Keratinocyte (primary cell): ENCODE measurements at regions not wholly inside any gene's neighbourhood (a gene's known extent, or its start where the extent isn't known, plus 50 kb on each side); places are given as distances from the start of the nearest gene placed in this dataset.

ENCODE experiments used
- DNase-seq: peaks from one replicate; pipeline ENCODE4 v3.0.0-alpha.2; 2011; ENCODE audit warnings: low read depth, missing footprints, low spot score
- FAIRE-seq: peaks from 2 replicates; lab custom pipeline; 2011; peaks lifted over from hg19 to GRCh38; lab: Jason Lieb, UNC
- H2AFZ ChIP-seq: 2 replicates; pipeline ENCODE4 v1.6.0; 2012; ENCODE audit warnings: low read length, control low read depth, inconsistent platforms; ENCODE audit not compliant: control insufficient read depth
- H3K27ac ChIP-seq: 2 replicates; pipeline ENCODE4 v1.5.1; 2011; ENCODE audit warnings: low read length; ENCODE audit not compliant: control insufficient read depth, insufficient read depth
- H3K27me3 ChIP-seq: 3 replicates; pipeline ENCODE4 v1.6.0; 2011; ENCODE audit warnings: low read length; ENCODE audit not compliant: control insufficient read depth, insufficient read depth; ENCODE audit errors: extremely low read depth
- H3K36me3 ChIP-seq, 2 experiments: 2 replicates in 1 of 2; 3 replicates in 1 of 2; pipeline ENCODE4 v1.5.1; 2011; ENCODE audit warnings: low read length in 2 of 2, mild to moderate bottlenecking in 1 of 2; ENCODE audit not compliant: control insufficient read depth in 2 of 2, insufficient read depth in 2 of 2; ENCODE audit errors: extremely low read depth in 1 of 2
- H3K4me1 ChIP-seq: 3 replicates; pipeline ENCODE4 v1.5.1; 2011; ENCODE audit warnings: low read length; ENCODE audit not compliant: control insufficient read depth, insufficient read depth; ENCODE audit errors: extremely low read depth
- H3K4me2 ChIP-seq: 3 replicates; pipeline ENCODE4 v1.6.0; 2011; ENCODE audit warnings: low read depth, low read length; ENCODE audit not compliant: control insufficient read depth, insufficient read depth; ENCODE audit errors: extremely low read depth
- H3K4me3 ChIP-seq, 3 experiments: fragments of 200-600 bp in 1 of 3; sonication (generic) in 1 of 3; 2 replicates in 2 of 3; 3 replicates in 1 of 3; pipeline ENCODE4 v1.5.1; 2011 to 2016; ENCODE audit warnings: low read length in 3 of 3, mild to moderate bottlenecking in 3 of 3, control low read depth in 2 of 3, inconsistent platforms in 1 of 3, low read depth in 1 of 3, mixed read lengths in 1 of 3, mixed run types in 1 of 3, moderate library complexity in 1 of 3; ENCODE audit not compliant: control insufficient read depth in 2 of 3, insufficient read depth in 2 of 3; ENCODE audit errors: extremely low read depth in 1 of 3
- H3K79me2 ChIP-seq: 2 replicates; pipeline ENCODE4 v1.6.0; 2012; ENCODE audit warnings: low read length; ENCODE audit not compliant: control insufficient read depth, insufficient read depth
- H3K9ac ChIP-seq: 3 replicates; pipeline ENCODE4 v1.6.0; 2011; ENCODE audit warnings: low read length; ENCODE audit not compliant: control insufficient read depth, insufficient read depth; ENCODE audit errors: extremely low read depth
- H3K9me1 ChIP-seq: 3 replicates; pipeline ENCODE4 v1.6.0; 2011; ENCODE audit warnings: low read length; ENCODE audit not compliant: control insufficient read depth, insufficient read depth; ENCODE audit errors: extremely low read depth
- H3K9me3 ChIP-seq: 2 replicates; pipeline ENCODE4 v1.5.1; 2012; ENCODE audit warnings: low read depth, low read length; ENCODE audit not compliant: control insufficient read depth
- H4K20me1 ChIP-seq: 3 replicates; pipeline ENCODE4 v1.6.0; 2011; ENCODE audit warnings: low read length; ENCODE audit not compliant: control insufficient read depth, insufficient read depth; ENCODE audit errors: extremely low read depth
- CTCF ChIP-seq, 3 experiments: IDR thresholded peaks in 1 of 3; conservative IDR thresholded peaks in 1 of 3; optimal IDR thresholded peaks in 1 of 3; 2 replicates in 2 of 3; 3 replicates in 1 of 3; pipeline versions ENCODE3 to v1.5.1; 2011; ENCODE audit warnings: low read length in 3 of 3, mild to moderate bottlenecking in 3 of 3, moderate library complexity in 2 of 3, control low read depth in 1 of 3, inconsistent platforms in 1 of 3; ENCODE audit not compliant: insufficient read depth in 2 of 3; ENCODE audit errors: extremely low read depth in 1 of 3
- EZH2 ChIP-seq: IDR thresholded peaks from one replicate; pipeline ENCODE4 v1.6.1; 2012; ENCODE audit warnings: inconsistent platforms, mild to moderate bottlenecking, low read length, moderate library complexity
- dilution Hi-C: fragments of 300-500 bp; cut with MboI; formaldehyde crosslinking; loops from one replicate; pipeline ENCODE4 v1.7.0; 2020; ENCODE audit warnings: low sequenced_read_pairs; ENCODE audit not compliant: extremely low pct_ligation_motif_present

- no peaks in the 10 kb centered on the region for H3K79me2 ChIP-seq
- dilution Hi-C loops: no loop called here
- no peak overlapping the region for H3K4me2 ChIP-seq
- FAIRE-seq (no peak), DNase-seq (no peak)
- no peak overlapping the region for H3K27ac ChIP-seq
- TF ChIP-seq EZH2 (no peak), CTCF (optimal IDR thresholded peaks at IDR 0.05 in 1 of 3, IDR thresholded peaks at IDR 0.05 in 1 of 3, conservative IDR thresholded peaks at IDR 0.05 in 1 of 3; ENCODE audit: extremely low read depth in 1 of 3, insufficient read depth in 2 of 3, low read length in 3 of 3) (no peak)
- no peaks in the 10 kb centered on the region for H4K20me1 ChIP-seq
- H3K36me3 ChIP-seq: no peaks in the 10 kb centered on the region
- H3K9me1 ChIP-seq: no peaks in the 10 kb centered on the region
- no peak overlapping the region for H2AFZ ChIP-seq
- H3K4me1 ChIP-seq: no peaks in the 10 kb centered on the region
- no peak overlapping the region for H3K9ac ChIP-seq
- H3K4me3 ChIP-seq: no peak overlapping the region
- peaks cover 10% of the 10 kb centered on the region for H3K9me3 ChIP-seq
- H3K27me3 ChIP-seq: no peaks in the 10 kb centered on the region
Measured at GRCh38 chrX:468979-469378, 82.3 kb upstream of the PPP2R3B start.

- H3K36me3 ChIP-seq: no peaks in the 10 kb centered on the region
- no peaks in the 10 kb centered on the region for H3K9me1 ChIP-seq
- dilution Hi-C loops: no loop called here
- H3K27ac ChIP-seq: no peak overlapping the region
- H2AFZ ChIP-seq: no peak overlapping the region
- no peak overlapping the region for H3K9ac ChIP-seq
- H3K4me1 ChIP-seq: no peaks in the 10 kb centered on the region
- no peaks in the 10 kb centered on the region for H3K79me2 ChIP-seq
- peaks cover 10% of the 10 kb centered on the region for H3K9me3 ChIP-seq
- H3K27me3 ChIP-seq: no peaks in the 10 kb centered on the region
- TF ChIP-seq EZH2 (no peak), CTCF (optimal IDR thresholded peaks at IDR 0.05 in 1 of 3, IDR thresholded peaks at IDR 0.05 in 1 of 3, conservative IDR thresholded peaks at IDR 0.05 in 1 of 3; ENCODE audit: extremely low read depth in 1 of 3, insufficient read depth in 2 of 3, low read length in 3 of 3) (no peak)
- no peaks in the 10 kb centered on the region for H4K20me1 ChIP-seq
- H3K4me2 ChIP-seq: no peak overlapping the region
- no peak overlapping the region for H3K4me3 ChIP-seq
- DNase-seq: no peak
- no peak for FAIRE-seq
Measured at GRCh38 chrX:470686-471085, 84.0 kb upstream of the PPP2R3B start.
